ENCODE measurements at regions not wholly inside any gene's neighbourhood (a gene's known extent, or its start where the extent isn't known, plus 50 kb on each side); places are given as distances from the start of the nearest gene placed in this dataset.

- no peaks in the 10 kb centered on the region for H3K4me1 ChIP-seq
- H3K4me3 ChIP-seq, result no peak overlapping the region
- H3K27ac ChIP-seq, result no peak overlapping the region
- no peaks in the 10 kb centered on the region for H3K9me3 ChIP-seq
- WGBS, 2 donors (ENCODE audit: low coverage in 1 of 2), result 88 to 100% methylated on average over 1 of the region's 1 CpG
- no peaks in the 10 kb centered on the region for H3K27me3 ChIP-seq
- no peak for ATAC-seq
- H3K36me3 ChIP-seq, result no peaks in the 10 kb centered on the region
- TF ChIP-seq EP300 (IDR thresholded peaks at IDR 0.05), result no peak
- TF ChIP-seq CTCF (IDR thresholded peaks at IDR 0.05), result no peak
- TF ChIP-seq POLR2A (IDR thresholded peaks at IDR 0.05), result no peak
- no peak for TF ChIP-seq POLR2AphosphoS5 (IDR thresholded peaks at IDR 0.05)
Observed at GRCh38 chr13:84744203-84744602, 861.9 kb upstream of the SLITRK1 start.

- Histone ChIP-seq H3K27ac (no peak overlapping the region), H3K4me1 (no peaks in the 10 kb centered on the region), H3K27me3 (no peaks in the 10 kb centered on the region), H3K4me3 (no peak overlapping the region), H3K36me3 (no peaks in the 10 kb centered on the region), H3K9me3 (no peaks in the 10 kb centered on the region)
- TF ChIP-seq POLR2A (IDR thresholded peaks at IDR 0.05) (no peak), CTCF (IDR thresholded peaks at IDR 0.05) (no peak), EP300 (IDR thresholded peaks at IDR 0.05) (no peak), POLR2AphosphoS5 (IDR thresholded peaks at IDR 0.05) (no peak)
- no peak for ATAC-seq
Observed at GRCh38 chr13:84741253-84741652, 859.0 kb upstream of the SLITRK1 start.

- TF ChIP-seq EP300 (IDR thresholded peaks at IDR 0.05) (no peak), POLR2A (IDR thresholded peaks at IDR 0.05) (no peak), CTCF (IDR thresholded peaks at IDR 0.05) (no peak), POLR2AphosphoS5 (IDR thresholded peaks at IDR 0.05) (no peak)
- no peak overlapping the region for H3K27ac ChIP-seq
- H3K9me3 ChIP-seq, result no peaks in the 10 kb centered on the region
- no peaks in the 10 kb centered on the region for H3K27me3 ChIP-seq
- WGBS, 2 donors (ENCODE audit: low coverage in 1 of 2), result 53 to 57% methylated on average over 2 of the region's 2 CpGs
- H3K36me3 ChIP-seq, result no peaks in the 10 kb centered on the region
- no peaks in the 10 kb centered on the region for H3K4me1 ChIP-seq
- no peak overlapping the region for H3K4me3 ChIP-seq
- ATAC-seq, result no peak
Observed at GRCh38 chr13:84739021-84739420, 856.7 kb upstream of the SLITRK1 start.

GRCh38 chr13:84737661-84738060 is 855.4 kb upstream of the SLITRK1 start:
- TF ChIP-seq POLR2AphosphoS5 (IDR thresholded peaks at IDR 0.05) (no peak), CTCF (IDR thresholded peaks at IDR 0.05) (no peak), POLR2A (IDR thresholded peaks at IDR 0.05) (no peak), EP300 (IDR thresholded peaks at IDR 0.05) (no peak)

GRCh38 chr13:84730376-84730775 is 848.1 kb upstream of the SLITRK1 start:
- Histone ChIP-seq H3K9me3 (no peaks in the 10 kb centered on the region), H3K27ac (no peak overlapping the region), H3K4me3 (no peak overlapping the region), H3K36me3 (no peaks in the 10 kb centered on the region), H3K27me3 (no peaks in the 10 kb centered on the region), H3K4me1 (no peaks in the 10 kb centered on the region)
- TF ChIP-seq POLR2AphosphoS5 (IDR thresholded peaks at IDR 0.05), result no peak
- no peak for TF ChIP-seq CTCF (IDR thresholded peaks at IDR 0.05)
- TF ChIP-seq POLR2A (IDR thresholded peaks at IDR 0.05), result no peak
- no peak for TF ChIP-seq EP300 (IDR thresholded peaks at IDR 0.05)
- 58 to 62% methylated on average over 2 of the region's 2 CpGs for WGBS, 2 donors (ENCODE audit: low coverage in 1 of 2)
- ATAC-seq, result no peak

More at GRCh38 chr13:84737661-84738060, 855.4 kb upstream of the SLITRK1 start:
- ATAC-seq, result no peak
- Histone ChIP-seq H3K36me3 (no peaks in the 10 kb centered on the region), H3K9me3 (no peaks in the 10 kb centered on the region), H3K27me3 (no peaks in the 10 kb centered on the region), H3K27ac (no peak overlapping the region), H3K4me1 (no peaks in the 10 kb centered on the region), H3K4me3 (no peak overlapping the region)
- WGBS, 2 donors (ENCODE audit: low coverage in 1 of 2), result 40 to 44% methylated on average over 1 of the region's 1 CpG
